OCI-LY7 (cell line): ENCODE measurements at regions not wholly inside any gene's neighbourhood (a gene's known extent, or its start where the extent isn't known, plus 50 kb on each side); places are given as distances from the start of the nearest gene placed in this dataset.

Experiments used
- BruUV-seq: library from RNA; stranded (reverse); fragments of 400-500 nt; replicated peaks from 2 replicates; lab custom pipeline; 2021; lab: Mats Ljungman, UMichigan
- CTCF ChIA-PET: fragments of 300-600 bp; sonication (Branson Sonifier 250); formaldehyde crosslinking; loops from one replicate; lab custom pipeline; 2022; ENCODE audit warnings: antibody characterized with exemption; ENCODE audit not compliant: unreplicated experiment; lab: Charles Lee
- POLR2A ChIA-PET: fragments of 300-600 bp; sonication (Branson Sonifier 250); formaldehyde crosslinking; loops from one replicate; lab custom pipeline; 2022; ENCODE audit warnings: antibody characterized with exemption; lab: Charles Lee
- DNase-seq: peaks from one replicate; pipeline ENCODE4 v3.0.0-alpha.2; 2015; ENCODE audit warnings: low spot score
- H2AFZ ChIP-seq: fragments of 200-600 bp; sonication (generic), shearing (Covaris generic); 2 replicates; pipeline ENCODE4 v1.6.1; 2014; ENCODE audit warnings: mild to moderate bottlenecking, antibody characterized with exemption, low read length, moderate library complexity
- H3K27ac ChIP-seq: fragments of 200-600 bp; sonication (generic); 2 replicates; pipeline ENCODE4 v1.5.1; 2014; ENCODE audit warnings: mixed run types, low read depth, mild to moderate bottlenecking, moderate library complexity, low read length, inconsistent platforms; ENCODE audit not compliant: poor library complexity, severe bottlenecking
- H3K36me3 ChIP-seq: fragments of 200-600 bp; sonication (generic); 2 replicates; pipeline ENCODE4 v1.6.1; 2014; ENCODE audit warnings: mild to moderate bottlenecking, antibody characterized with exemption, low read length, moderate library complexity, mixed read lengths; ENCODE audit not compliant: insufficient read depth
- H3K4me1 ChIP-seq: fragments of 200-600 bp; sonication (generic); 2 replicates; pipeline ENCODE4 v1.5.1; 2014; ENCODE audit warnings: mild to moderate bottlenecking, low read length; ENCODE audit not compliant: insufficient read depth, poor library complexity, severe bottlenecking
- H3K4me2 ChIP-seq: fragments of 200-600 bp; sonication (generic); 2 replicates; pipeline ENCODE4 v1.6.1; 2014; ENCODE audit warnings: mild to moderate bottlenecking, low read length
- H3K4me3 ChIP-seq: fragments of 200-600 bp; sonication (generic); 2 replicates; pipeline ENCODE4 v1.5.1; 2014; ENCODE audit warnings: mild to moderate bottlenecking, low read depth, low read length; ENCODE audit not compliant: poor library complexity, severe bottlenecking
- H3K79me2 ChIP-seq: fragments of 200-600 bp; sonication (generic); 2 replicates; pipeline ENCODE4 v1.6.1; 2016; ENCODE audit warnings: low read depth, mild to moderate bottlenecking, low read length, moderate library complexity, mixed read lengths; ENCODE audit not compliant: insufficient read depth
- H3K9me2 ChIP-seq: fragments of 200-600 bp; sonication (generic); 2 replicates; pipeline ENCODE4 v1.6.1; 2016; ENCODE audit warnings: mild to moderate bottlenecking, low read length, mixed read lengths; ENCODE audit not compliant: insufficient read depth
- H3K9me3 ChIP-seq: fragments of 200-600 bp; sonication (generic); 2 replicates; pipeline ENCODE4 v1.6.1; 2014; ENCODE audit warnings: mild to moderate bottlenecking, mixed run types, low read length, mixed read lengths
- H4K20me1 ChIP-seq: fragments of 200-600 bp; sonication (generic); 2 replicates; pipeline ENCODE4 v1.6.1; 2014; ENCODE audit warnings: mild to moderate bottlenecking, antibody characterized with exemption, low read length, moderate library complexity, mixed read lengths; ENCODE audit not compliant: insufficient read depth
- EZH2phosphoT487 ChIP-seq: fragments of 200-600 bp; sonication (generic); IDR thresholded peaks from 2 replicates; pipeline ENCODE4 v1.6.1; 2018; ENCODE audit warnings: low read depth, borderline replicate concordance, mild to moderate bottlenecking, mixed run types, antibody characterized with exemption, low read length, moderate library complexity, mixed read lengths
- intact Hi-C: fragments of 100-400 bp; cut with micrococcal nuclease; formaldehyde crosslinking; loops from one replicate; pipeline ENCODE4 v1.10.0; 2022; ENCODE audit not compliant: unreplicated experiment
- TF ChIP-seq, protein P1 (sequence below): fragments of 200-600 bp; sonication (generic); conservative IDR thresholded peaks from 2 replicates; pipeline ENCODE4 v1.5.1; 2014; ENCODE audit warnings: mild to moderate bottlenecking, antibody characterized with exemption, low read length, moderate library complexity, mixed read lengths

DNA sequence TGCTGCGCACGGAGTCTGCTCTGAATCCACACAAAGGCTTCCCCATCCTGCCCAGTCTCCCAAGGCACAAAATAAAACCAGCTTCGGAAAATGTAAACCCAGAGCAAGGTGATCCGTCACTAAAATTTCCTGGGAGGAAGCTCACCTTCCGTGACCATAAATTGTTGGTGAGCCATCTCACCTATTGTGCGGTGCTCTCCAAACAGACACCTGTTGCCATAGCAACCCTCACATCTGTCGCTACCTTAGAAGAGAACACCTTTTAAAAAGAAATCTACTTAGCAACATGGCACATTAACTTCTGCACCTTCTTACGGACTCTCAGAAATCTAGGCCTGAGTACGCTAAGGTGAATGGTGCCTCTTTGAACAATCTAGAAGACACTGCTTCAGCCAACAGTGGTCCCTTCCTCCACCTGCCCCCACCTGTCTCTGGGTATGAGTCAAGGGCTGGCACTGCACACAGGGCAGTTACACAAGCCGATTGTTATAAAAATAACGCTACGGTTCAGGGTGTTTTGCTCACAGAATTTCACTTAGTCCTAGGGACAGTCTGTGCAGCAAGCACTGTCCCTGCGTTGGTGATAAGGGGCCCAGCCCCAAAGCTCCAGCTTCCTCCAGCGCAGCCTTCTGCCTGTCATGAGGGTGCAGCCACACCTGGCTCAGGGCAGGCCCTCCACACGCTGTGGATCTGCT, 114.9 kb upstream of the ID2 start:
- Histone ChIP-seq H3K36me3 (peaks cover 91% of the 10 kb centered on the region), H3K9me3 (peaks cover 11% of the 10 kb centered on the region), H3K4me1 (peaks cover 72% of the 10 kb centered on the region), H3K9me2 (no peaks in the 10 kb centered on the region), H2AFZ (no peak overlapping the region), H3K27ac (no peak overlapping the region), H3K4me3 (no peak overlapping the region), H4K20me1 (no peaks in the 10 kb centered on the region), H3K4me2 (no peak overlapping the region), H3K79me2 (peaks cover 21% of the 10 kb centered on the region)
- TF ChIP-seq, protein P1, sequence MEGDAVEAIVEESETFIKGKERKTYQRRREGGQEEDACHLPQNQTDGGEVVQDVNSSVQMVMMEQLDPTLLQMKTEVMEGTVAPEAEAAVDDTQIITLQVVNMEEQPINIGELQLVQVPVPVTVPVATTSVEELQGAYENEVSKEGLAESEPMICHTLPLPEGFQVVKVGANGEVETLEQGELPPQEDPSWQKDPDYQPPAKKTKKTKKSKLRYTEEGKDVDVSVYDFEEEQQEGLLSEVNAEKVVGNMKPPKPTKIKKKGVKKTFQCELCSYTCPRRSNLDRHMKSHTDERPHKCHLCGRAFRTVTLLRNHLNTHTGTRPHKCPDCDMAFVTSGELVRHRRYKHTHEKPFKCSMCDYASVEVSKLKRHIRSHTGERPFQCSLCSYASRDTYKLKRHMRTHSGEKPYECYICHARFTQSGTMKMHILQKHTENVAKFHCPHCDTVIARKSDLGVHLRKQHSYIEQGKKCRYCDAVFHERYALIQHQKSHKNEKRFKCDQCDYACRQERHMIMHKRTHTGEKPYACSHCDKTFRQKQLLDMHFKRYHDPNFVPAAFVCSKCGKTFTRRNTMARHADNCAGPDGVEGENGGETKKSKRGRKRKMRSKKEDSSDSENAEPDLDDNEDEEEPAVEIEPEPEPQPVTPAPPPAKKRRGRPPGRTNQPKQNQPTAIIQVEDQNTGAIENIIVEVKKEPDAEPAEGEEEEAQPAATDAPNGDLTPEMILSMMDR = no peak
- no peak for TF ChIP-seq EZH2phosphoT487
- intact Hi-C loops = no loop called here
- DNase-seq = no peak
- BruUV-seq = no TSS peak
- ChIA-PET CTCF (interaction anchor here (1.0 kb wide), 1 partner anchor 12 kb away, joined by 3 read pairs; no protein-coding TSS in a partner anchor), POLR2A (interaction anchor here (0.8 to 1.2 kb wide), 3 partner anchors 10 to 115 kb away, joined by 3 read pairs; partner anchors contain the start of gene ID2)

DNA sequence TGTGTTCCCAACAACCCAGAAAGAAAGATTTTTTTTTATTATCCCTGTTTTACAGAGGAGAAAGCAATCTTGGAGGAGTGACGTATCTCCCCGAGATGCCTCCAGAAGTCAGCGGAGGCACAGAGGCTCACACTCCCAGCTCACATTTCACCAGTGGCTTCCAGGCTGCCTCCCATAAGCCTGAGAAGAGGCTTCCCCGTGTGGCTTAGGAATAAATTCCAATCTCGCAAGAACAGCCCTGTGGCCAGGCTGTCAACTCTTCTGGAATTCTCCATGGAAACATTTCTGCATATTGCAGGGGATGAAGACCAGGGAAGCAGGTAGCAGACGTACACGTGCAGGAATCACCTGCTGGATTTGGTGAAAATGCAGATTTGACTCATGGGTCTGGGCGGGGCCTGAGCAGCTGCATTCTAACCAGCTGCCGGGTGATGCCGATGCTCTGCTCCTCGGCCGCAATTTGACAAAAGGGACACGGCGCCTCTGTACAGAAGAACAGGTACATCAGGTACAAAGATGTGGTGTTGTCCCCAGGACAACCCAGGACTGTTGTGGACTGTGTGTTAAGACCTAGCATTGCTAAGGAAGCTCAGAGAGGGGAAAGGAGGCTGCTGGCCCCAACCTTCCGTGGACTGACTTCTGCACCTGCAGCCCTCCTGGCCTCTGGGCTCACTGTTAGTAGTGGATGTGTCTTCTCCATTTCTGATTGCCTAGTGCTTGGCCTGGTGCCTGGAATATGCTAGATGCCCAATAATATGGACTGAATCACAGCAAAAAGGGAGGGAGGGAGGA, 114.2 kb upstream of the ID2 start:
- no peak for DNase-seq
- Histone ChIP-seq H3K9me2 (no peaks in the 10 kb centered on the region), H3K79me2 (peaks cover 28% of the 10 kb centered on the region), H3K4me1 (peaks cover 80% of the 10 kb centered on the region), H3K27ac (no peak overlapping the region), H3K4me2 (no peak overlapping the region), H4K20me1 (no peaks in the 10 kb centered on the region), H2AFZ (no peak overlapping the region), H3K9me3 (peaks cover 4% of the 10 kb centered on the region; the same call in 1 of the 2 replicates), H3K36me3 (peaks cover 83% of the 10 kb centered on the region), H3K4me3 (no peak overlapping the region)
- POLR2A ChIA-PET = interaction anchor here (0.9 to 1.3 kb wide), 3 partner anchors 8 to 18 kb away, joined by 3 to 4 read pairs (median 3); no protein-coding TSS in a partner anchor
- TF ChIP-seq, protein P1 = no peak
- TF ChIP-seq EZH2phosphoT487 = no peak
- BruUV-seq = no TSS peak
- intact Hi-C loops = no loop called here
- CTCF ChIA-PET = no interaction called here
